Osteoblast (primary cell): ENCODE measurements at regions not wholly inside any gene's neighbourhood (a gene's known extent, or its start where the extent isn't known, plus 50 kb on each side); places are given as distances from the start of the nearest gene placed in this dataset.

Source experiments
- DNase-seq: peaks from one replicate; pipeline ENCODE4 v3.0.0; 2011; ENCODE audit warnings: low spot score, mixed read lengths; ENCODE audit not compliant: insufficient read length; ENCODE audit errors: missing footprints
- H2AFZ ChIP-seq: 2 replicates; pipeline ENCODE4 v1.6.0; 2011; ENCODE audit warnings: mild to moderate bottlenecking, low read length
- H3K27ac ChIP-seq: 2 replicates; pipeline ENCODE4 v1.5.1; 2011; ENCODE audit warnings: mild to moderate bottlenecking, low read depth, low read length, moderate library complexity
- H3K27me3 ChIP-seq: 2 replicates; pipeline ENCODE4 v1.6.0; 2012; ENCODE audit warnings: mild to moderate bottlenecking, control low read depth, inconsistent platforms, low read length, moderate library complexity; ENCODE audit not compliant: insufficient read depth
- H3K36me3 ChIP-seq: 2 replicates; pipeline ENCODE4 v1.5.1; 2011; ENCODE audit warnings: mild to moderate bottlenecking, low read length, control low read depth, moderate library complexity; ENCODE audit not compliant: insufficient read depth
- H3K4me1 ChIP-seq: 2 replicates; pipeline ENCODE4 v1.5.1; 2011; ENCODE audit warnings: mild to moderate bottlenecking, low read length, control low read depth, moderate library complexity; ENCODE audit not compliant: insufficient read depth
- H3K4me2 ChIP-seq: 2 replicates; pipeline ENCODE4 v1.6.0; 2011; ENCODE audit warnings: mild to moderate bottlenecking, low read length; ENCODE audit not compliant: insufficient read depth
- H3K4me3 ChIP-seq: fragments of 200-600 bp; sonication (generic); 3 replicates; pipeline ENCODE4 v1.5.1; 2012; ENCODE audit warnings: mild to moderate bottlenecking, low read length, inconsistent platforms; ENCODE audit not compliant: insufficient read depth
- H3K79me2 ChIP-seq: 2 replicates; pipeline ENCODE4 v1.6.0; 2012; ENCODE audit warnings: mild to moderate bottlenecking, low read length, control low read depth, inconsistent platforms; ENCODE audit not compliant: insufficient read depth
- H3K9me3 ChIP-seq: 2 replicates; pipeline ENCODE4 v1.5.1; 2011; ENCODE audit warnings: low read depth, low read length, control low read depth
- H4K20me1 ChIP-seq: 2 replicates; pipeline ENCODE4 v1.6.0; 2012; ENCODE audit warnings: mild to moderate bottlenecking, low read length, control low read depth; ENCODE audit not compliant: insufficient read depth
- TF ChIP-seq, protein P1 (sequence below): IDR thresholded peaks from 2 replicates; pipeline ENCODE4 v1.5.1; 2011; ENCODE audit warnings: mild to moderate bottlenecking, low read depth, low read length, moderate library complexity; ENCODE audit errors: extremely low read depth

DNA sequence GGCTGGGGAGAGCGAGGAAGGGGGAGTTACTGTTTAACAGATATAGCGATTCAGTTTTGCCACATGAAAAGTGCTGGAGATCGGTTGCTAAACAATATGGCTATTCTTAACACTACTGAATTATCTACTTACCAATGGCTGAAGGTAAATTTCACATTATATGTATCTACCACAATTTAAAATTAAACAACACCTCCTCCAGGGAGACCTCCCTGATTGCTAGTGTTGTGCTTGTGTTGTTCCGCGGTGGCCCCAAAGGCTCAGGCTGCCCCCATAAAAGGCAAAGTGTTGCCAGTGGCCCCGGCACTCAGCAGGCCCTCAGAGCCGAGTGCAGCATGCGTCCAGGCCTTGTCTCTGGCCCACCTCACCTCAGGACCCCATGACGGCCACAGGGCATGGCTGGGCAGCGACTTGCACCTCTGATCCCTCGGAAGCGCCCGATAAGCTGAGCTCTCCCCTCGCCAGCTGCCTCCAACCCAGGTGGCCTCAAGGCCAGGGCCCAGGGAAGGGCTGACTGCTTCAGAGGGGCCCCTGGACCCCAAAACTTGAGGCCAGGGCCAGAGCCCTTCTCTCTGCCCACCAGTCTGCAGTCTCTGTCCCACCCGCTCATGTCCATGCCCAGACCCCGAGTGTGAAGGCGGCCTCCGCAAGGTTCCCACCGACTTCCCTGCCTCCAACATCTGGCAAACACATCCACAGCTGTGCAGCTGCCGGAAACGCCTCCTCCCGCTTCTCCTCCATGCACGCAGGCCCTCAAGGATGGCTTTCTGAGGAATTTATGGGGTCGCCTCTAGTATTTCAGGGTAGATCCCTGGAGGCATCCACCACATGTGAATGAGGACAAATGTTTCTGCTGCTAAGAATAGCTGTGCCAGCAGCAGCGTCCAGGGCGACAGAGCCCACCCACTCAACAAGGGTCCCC lies 60.0 kb downstream of the NCOR2 start:
- H2AFZ ChIP-seq, result no peak overlapping the region
- peak overlapping the region; percentile 13 for H3K27ac ChIP-seq
- H3K4me1 ChIP-seq, result peaks cover 35% of the 10 kb centered on the region
- TF ChIP-seq, protein P1, sequence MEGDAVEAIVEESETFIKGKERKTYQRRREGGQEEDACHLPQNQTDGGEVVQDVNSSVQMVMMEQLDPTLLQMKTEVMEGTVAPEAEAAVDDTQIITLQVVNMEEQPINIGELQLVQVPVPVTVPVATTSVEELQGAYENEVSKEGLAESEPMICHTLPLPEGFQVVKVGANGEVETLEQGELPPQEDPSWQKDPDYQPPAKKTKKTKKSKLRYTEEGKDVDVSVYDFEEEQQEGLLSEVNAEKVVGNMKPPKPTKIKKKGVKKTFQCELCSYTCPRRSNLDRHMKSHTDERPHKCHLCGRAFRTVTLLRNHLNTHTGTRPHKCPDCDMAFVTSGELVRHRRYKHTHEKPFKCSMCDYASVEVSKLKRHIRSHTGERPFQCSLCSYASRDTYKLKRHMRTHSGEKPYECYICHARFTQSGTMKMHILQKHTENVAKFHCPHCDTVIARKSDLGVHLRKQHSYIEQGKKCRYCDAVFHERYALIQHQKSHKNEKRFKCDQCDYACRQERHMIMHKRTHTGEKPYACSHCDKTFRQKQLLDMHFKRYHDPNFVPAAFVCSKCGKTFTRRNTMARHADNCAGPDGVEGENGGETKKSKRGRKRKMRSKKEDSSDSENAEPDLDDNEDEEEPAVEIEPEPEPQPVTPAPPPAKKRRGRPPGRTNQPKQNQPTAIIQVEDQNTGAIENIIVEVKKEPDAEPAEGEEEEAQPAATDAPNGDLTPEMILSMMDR, result no peak
- no peaks in the 10 kb centered on the region for H3K36me3 ChIP-seq
- peaks cover 99% of the 10 kb centered on the region for H4K20me1 ChIP-seq
- H3K4me3 ChIP-seq, result no peak overlapping the region
- DNase-seq, result no peak
- no peaks in the 10 kb centered on the region for H3K9me3 ChIP-seq
- peaks cover 97% of the 10 kb centered on the region for H3K79me2 ChIP-seq
- H3K27me3 ChIP-seq, result no peaks in the 10 kb centered on the region
- no peak overlapping the region for H3K4me2 ChIP-seq

DNA sequence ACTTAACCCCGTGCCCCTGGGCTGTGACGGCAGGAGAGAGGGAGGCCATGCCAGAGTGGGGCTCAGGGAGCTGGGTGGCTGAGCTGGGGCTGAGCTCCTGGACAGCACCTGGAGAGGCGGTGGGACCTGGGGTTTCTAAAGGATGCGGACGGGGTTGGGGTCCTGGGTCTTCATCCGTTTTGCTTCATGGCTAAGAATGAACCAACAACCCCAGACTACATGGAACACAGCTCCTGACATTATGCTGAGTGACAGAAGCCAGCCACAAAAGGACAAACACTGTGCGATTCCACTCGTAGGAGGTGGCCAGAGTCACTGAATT lies 60.6 kb downstream of the NCOR2 start:
- TF ChIP-seq, protein P1, result no peak
- DNase-seq, result no peak
- no peak overlapping the region for H2AFZ ChIP-seq
- peak overlapping the region; percentile 13 for H3K27ac ChIP-seq
- no peak overlapping the region for H3K4me3 ChIP-seq
- H3K79me2 ChIP-seq, result peaks cover 97% of the 10 kb centered on the region
- H3K36me3 ChIP-seq, result no peaks in the 10 kb centered on the region
- H3K27me3 ChIP-seq, result no peaks in the 10 kb centered on the region
- peaks cover 30% of the 10 kb centered on the region for H3K4me1 ChIP-seq
- peaks cover 98% of the 10 kb centered on the region for H4K20me1 ChIP-seq
- peak overlapping the region; percentile 66 for H3K4me2 ChIP-seq
- no peaks in the 10 kb centered on the region for H3K9me3 ChIP-seq

DNA sequence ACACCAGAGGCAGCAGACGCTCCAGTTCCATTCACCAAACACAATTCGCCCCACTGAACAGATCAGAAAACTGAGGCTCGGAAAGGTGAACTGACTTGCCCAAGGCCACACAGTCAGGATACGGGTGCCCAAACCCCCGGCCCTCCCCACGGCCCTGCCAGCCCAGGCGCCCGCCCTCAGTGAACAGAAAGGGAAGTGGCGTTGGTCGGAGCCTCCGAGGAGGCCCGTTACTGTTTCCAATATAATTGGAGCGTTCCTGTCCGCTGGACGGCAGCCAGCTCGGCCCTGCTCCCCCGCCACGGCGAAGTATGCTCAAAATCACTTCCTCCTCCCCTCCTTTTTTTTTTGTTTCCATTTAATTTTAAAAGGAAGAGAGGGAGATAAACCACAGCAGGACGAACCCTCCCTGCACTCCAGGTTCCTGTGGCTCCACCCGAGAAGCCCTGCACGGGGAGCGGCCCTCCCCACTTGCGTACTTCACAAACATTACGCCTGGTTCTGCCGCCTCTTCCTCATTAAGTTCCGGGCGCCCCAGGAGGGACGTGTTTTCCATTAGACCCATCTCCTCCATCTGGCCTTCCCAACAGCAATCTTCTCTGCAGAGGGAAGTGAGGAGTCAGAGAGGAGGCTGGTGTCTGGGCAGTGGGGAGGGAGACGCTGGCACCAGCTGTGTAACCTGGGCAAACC lies 61.1 kb downstream of the NCOR2 start:
- TF ChIP-seq, protein P1, result no peak
- peak overlapping the region; percentile 66 for H3K4me2 ChIP-seq
- DNase-seq, result no peak
- H3K9me3 ChIP-seq, result no peaks in the 10 kb centered on the region
- peaks cover 99% of the 10 kb centered on the region for H3K79me2 ChIP-seq
- no peak overlapping the region for H2AFZ ChIP-seq
- H4K20me1 ChIP-seq, result peaks cover 98% of the 10 kb centered on the region
- peak overlapping the region; percentile 13 for H3K27ac ChIP-seq
- no peaks in the 10 kb centered on the region for H3K27me3 ChIP-seq
- H3K4me1 ChIP-seq, result peaks cover 30% of the 10 kb centered on the region
- H3K36me3 ChIP-seq, result no peaks in the 10 kb centered on the region
- H3K4me3 ChIP-seq, result no peak overlapping the region
